ENCODE measurements at regions not wholly inside any gene's neighbourhood (a gene's known extent, or its start where the extent isn't known, plus 50 kb on each side); places are given as distances from the start of the nearest gene placed in this dataset.

DNA sequence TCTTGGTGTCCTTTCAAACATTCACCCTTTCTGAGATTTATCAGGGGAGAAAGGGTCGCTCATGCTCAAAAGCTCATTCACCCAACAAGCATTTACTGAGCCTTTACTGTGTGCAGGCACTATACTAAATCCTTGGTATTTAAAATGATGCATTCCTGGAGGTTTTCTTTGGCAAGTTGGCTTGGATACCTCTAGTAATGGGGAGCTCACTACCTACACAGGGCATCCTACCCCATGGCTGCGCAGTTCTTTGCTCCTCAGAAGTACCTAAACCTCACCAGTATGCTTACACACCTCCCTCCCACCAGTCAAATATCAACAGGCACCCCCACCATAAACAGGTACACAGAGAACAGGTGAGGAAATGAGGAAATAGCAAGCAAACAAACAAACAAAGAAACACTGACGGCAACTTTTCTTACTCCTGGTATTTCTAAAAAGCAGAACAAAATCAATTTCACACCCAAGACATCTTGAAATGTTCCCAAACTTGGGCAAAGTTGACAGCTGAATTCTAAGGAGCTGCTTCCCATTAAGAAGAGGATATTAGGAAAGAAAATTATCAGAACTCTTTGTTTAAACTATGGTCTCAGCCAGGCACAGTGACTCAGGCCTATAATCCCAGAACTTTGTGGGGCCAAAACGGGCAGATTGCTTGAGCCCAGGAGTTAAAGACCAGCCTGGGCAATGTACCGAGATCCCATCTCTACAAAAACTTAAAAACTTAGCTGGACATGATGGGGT, 104.8 kb downstream of the PSMG1 start:
- Histone ChIP-seq H3K27ac (ENCODE audit: low read depth) (no peak overlapping the region), H3K79me2 (replicated peaks; ENCODE audit: insufficient read depth) (no peaks in the 10 kb centered on the region), H3K9me2 (ENCODE audit: insufficient read depth) (no peaks in the 10 kb centered on the region), H3K27me3 (ENCODE audit: insufficient read depth) (no peaks in the 10 kb centered on the region), H4K20me1 (replicated peaks; ENCODE audit: insufficient read depth) (no peaks in the 10 kb centered on the region), H3K4me2 (no peak overlapping the region), H2AFZ (no peak overlapping the region), H3K4me3 (no peak overlapping the region), H3K36me3 (ENCODE audit: insufficient read depth) (peaks cover 3% of the 10 kb centered on the region; the same call in 1 of the 2 replicates), H3K4me1 (ENCODE audit: insufficient read depth) (peaks cover 4% of the 10 kb centered on the region; the same call in 1 of the 2 replicates), H3F3A (replicated peaks; ENCODE audit: low read depth) (no peaks in the 10 kb centered on the region)
- DNase-seq (ENCODE audit: low spot score) (no peak), ATAC-seq (no peak)
- Mint-ChIP-seq H3K4me3 (no peak overlapping the region), H3K36me3 (ENCODE audit: low read depth) (peaks cover 11% of the 10 kb centered on the region; the same call in 2 of the 3 replicates), H3K27ac (no peak overlapping the region), H3K9me3 (peaks cover 21% of the 10 kb centered on the region), H3K4me1 (peaks cover 18% of the 10 kb centered on the region), H3K27me3 (ENCODE audit: insufficient read depth, low read depth, poor library complexity) (peaks cover 7% of the 10 kb centered on the region)
- TF ChIP-seq ZNF331 (CRISPR knock-in tag; IDR thresholded peaks at IDR 0.05; ENCODE audit: low read depth): no peak

DNA sequence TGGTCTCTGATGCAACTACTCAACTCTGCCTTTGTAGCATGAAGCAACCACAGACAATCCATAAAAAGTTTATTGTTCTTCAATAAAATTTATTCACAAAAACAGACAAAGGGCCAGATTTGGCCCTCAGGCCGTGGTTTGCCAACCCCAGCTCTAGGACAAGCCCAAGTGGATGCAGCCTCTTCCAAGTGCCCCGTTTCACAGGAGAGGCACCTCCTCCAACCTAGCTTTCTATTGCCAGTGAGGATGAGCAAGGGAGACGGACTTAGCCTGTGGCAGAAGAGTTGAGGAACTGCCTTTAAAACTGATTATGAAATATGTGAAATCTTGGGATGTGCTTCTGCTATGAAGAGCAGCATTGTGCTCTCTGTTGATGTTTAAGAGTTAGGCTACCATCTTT, 105.4 kb downstream of the PSMG1 start:
- ATAC-seq (no peak), DNase-seq (ENCODE audit: low spot score) (no peak)
- no peak overlapping the region for H3K27ac Mint-ChIP-seq
- Histone ChIP-seq H3K4me3 (no peak overlapping the region), H4K20me1 (replicated peaks; ENCODE audit: insufficient read depth) (no peaks in the 10 kb centered on the region), H3K27me3 (ENCODE audit: insufficient read depth) (no peaks in the 10 kb centered on the region), H3K4me1 (ENCODE audit: insufficient read depth) (peaks cover 4% of the 10 kb centered on the region; the same call in 1 of the 2 replicates), H2AFZ (no peak overlapping the region), H3K36me3 (ENCODE audit: insufficient read depth) (peaks cover 3% of the 10 kb centered on the region; the same call in 1 of the 2 replicates), H3K79me2 (replicated peaks; ENCODE audit: insufficient read depth) (no peaks in the 10 kb centered on the region), H3K27ac (ENCODE audit: low read depth) (no peak overlapping the region), H3K4me2 (no peak overlapping the region), H3K9me2 (ENCODE audit: insufficient read depth) (no peaks in the 10 kb centered on the region), H3F3A (replicated peaks; ENCODE audit: low read depth) (no peaks in the 10 kb centered on the region)
- peaks cover 13% of the 10 kb centered on the region; the same call in 2 of the 3 replicates for H3K4me1 Mint-ChIP-seq
- H3K27me3 Mint-ChIP-seq (ENCODE audit: insufficient read depth, low read depth, poor library complexity): peaks cover 6% of the 10 kb centered on the region
- H3K4me3 Mint-ChIP-seq: no peak overlapping the region
- peaks cover 21% of the 10 kb centered on the region for H3K9me3 Mint-ChIP-seq
- no peak for TF ChIP-seq NANOG (IDR thresholded peaks at IDR 0.05; ENCODE audit: borderline replicate concordance)
- TF ChIP-seq ZNF114 (CRISPR knock-in tag; IDR thresholded peaks at IDR 0.05): no peak
- TF ChIP-seq ZNF462 (CRISPR knock-in tag; IDR thresholded peaks at IDR 0.05): no peak
- no peak for TF ChIP-seq STAT1 (IDR thresholded peaks at IDR 0.05; ENCODE audit: unreplicated experiment)
- TF ChIP-seq CREB1 (CRISPR knock-in tag; IDR thresholded peaks at IDR 0.05; ENCODE audit: low read depth): no peak
- TF ChIP-seq EZH2 (IDR thresholded peaks at IDR 0.05; ENCODE audit: low read depth, unreplicated experiment): no peak
- no peak for TF ChIP-seq EZH2phosphoT487 (IDR thresholded peaks at IDR 0.05; ENCODE audit: unreplicated experiment)
- no peak for TF ChIP-seq CTCF (conservative IDR thresholded peaks at IDR 0.05; ENCODE audit: low read depth in 2 of 2)
- TF ChIP-seq, protein P1, sequence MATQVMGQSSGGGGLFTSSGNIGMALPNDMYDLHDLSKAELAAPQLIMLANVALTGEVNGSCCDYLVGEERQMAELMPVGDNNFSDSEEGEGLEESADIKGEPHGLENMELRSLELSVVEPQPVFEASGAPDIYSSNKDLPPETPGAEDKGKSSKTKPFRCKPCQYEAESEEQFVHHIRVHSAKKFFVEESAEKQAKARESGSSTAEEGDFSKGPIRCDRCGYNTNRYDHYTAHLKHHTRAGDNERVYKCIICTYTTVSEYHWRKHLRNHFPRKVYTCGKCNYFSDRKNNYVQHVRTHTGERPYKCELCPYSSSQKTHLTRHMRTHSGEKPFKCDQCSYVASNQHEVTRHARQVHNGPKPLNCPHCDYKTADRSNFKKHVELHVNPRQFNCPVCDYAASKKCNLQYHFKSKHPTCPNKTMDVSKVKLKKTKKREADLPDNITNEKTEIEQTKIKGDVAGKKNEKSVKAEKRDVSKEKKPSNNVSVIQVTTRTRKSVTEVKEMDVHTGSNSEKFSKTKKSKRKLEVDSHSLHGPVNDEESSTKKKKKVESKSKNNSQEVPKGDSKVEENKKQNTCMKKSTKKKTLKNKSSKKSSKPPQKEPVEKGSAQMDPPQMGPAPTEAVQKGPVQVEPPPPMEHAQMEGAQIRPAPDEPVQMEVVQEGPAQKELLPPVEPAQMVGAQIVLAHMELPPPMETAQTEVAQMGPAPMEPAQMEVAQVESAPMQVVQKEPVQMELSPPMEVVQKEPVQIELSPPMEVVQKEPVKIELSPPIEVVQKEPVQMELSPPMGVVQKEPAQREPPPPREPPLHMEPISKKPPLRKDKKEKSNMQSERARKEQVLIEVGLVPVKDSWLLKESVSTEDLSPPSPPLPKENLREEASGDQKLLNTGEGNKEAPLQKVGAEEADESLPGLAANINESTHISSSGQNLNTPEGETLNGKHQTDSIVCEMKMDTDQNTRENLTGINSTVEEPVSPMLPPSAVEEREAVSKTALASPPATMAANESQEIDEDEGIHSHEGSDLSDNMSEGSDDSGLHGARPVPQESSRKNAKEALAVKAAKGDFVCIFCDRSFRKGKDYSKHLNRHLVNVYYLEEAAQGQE (IDR thresholded peaks at IDR 0.05; ENCODE audit: unreplicated experiment): no peak
- peaks cover 11% of the 10 kb centered on the region; the same call in 2 of the 3 replicates for H3K36me3 Mint-ChIP-seq (ENCODE audit: low read depth)
